Small intestine (tissue), 7 donors: ENCODE measurements at regions not wholly inside any gene's neighbourhood (a gene's known extent, or its start where the extent isn't known, plus 50 kb on each side); places are given as distances from the start of the nearest gene placed in this dataset.
"Not testable (repeated sequence)": the region's sequence is repeated elsewhere in the genome, so short reads cannot be mapped to it uniquely, and the experiment has no call there.

Experiments
- DNase-seq, 2 donors: peaks; one replicate each; pipeline versions ENCODE4 v3.0.0 to v3.0.0-alpha.2; 2013
- FAIRE-seq: peaks from 2 replicates; lab custom pipeline; 2012; peaks lifted over from hg19 to GRCh38; lab: Jason Lieb, UNC
- H3K27ac ChIP-seq, 3 donors: one replicate each; pipeline ENCODE4 v1.5.1; 2013; ENCODE audit warnings: low read length in 2 of 3, mild to moderate bottlenecking in 2 of 3, control low read depth in 1 of 3, inconsistent platforms in 1 of 3, low read depth in 1 of 3, moderate library complexity in 1 of 3
- H3K27me3 ChIP-seq, 3 donors: one replicate each; pipeline ENCODE4 v1.6.1; 2013; ENCODE audit warnings: low read length in 3 of 3, inconsistent platforms in 1 of 3; ENCODE audit not compliant: control insufficient read depth in 3 of 3, insufficient read depth in 3 of 3
- H3K36me3 ChIP-seq, 3 donors: one replicate each; pipeline ENCODE4 v1.6.1; 2013; ENCODE audit warnings: low read length in 3 of 3, inconsistent platforms in 1 of 3, low read depth in 1 of 3, mild to moderate bottlenecking in 1 of 3, moderate library complexity in 1 of 3; ENCODE audit not compliant: control insufficient read depth in 3 of 3, insufficient read depth in 2 of 3
- H3K4me1 ChIP-seq, 3 donors: one replicate each; pipeline ENCODE4 v1.6.1; 2013; ENCODE audit warnings: low read length in 2 of 3, inconsistent platforms in 1 of 3, low read depth in 1 of 3, mild to moderate bottlenecking in 1 of 3, moderate library complexity in 1 of 3; ENCODE audit not compliant: control insufficient read depth in 3 of 3, insufficient read depth in 2 of 3
- H3K4me3 ChIP-seq, 3 donors: one replicate each; pipeline ENCODE4 v1.5.1; 2013; ENCODE audit warnings: low read length in 3 of 3, control low read depth in 1 of 3, inconsistent platforms in 1 of 3, low read depth in 1 of 3, mild to moderate bottlenecking in 1 of 3, moderate library complexity in 1 of 3
- H3K9me3 ChIP-seq, 2 donors: one replicate each; pipeline ENCODE4 v1.6.1; 2013; ENCODE audit warnings: low read depth in 1 of 2, low read length in 1 of 2; ENCODE audit not compliant: control insufficient read depth in 2 of 2, insufficient read depth in 1 of 2
- WGBS, 3 donors: extraction: QIAGEN DNeasy Blood & Tissue Kit; methylation state at CpG; one replicate each; pipeline ENCODE4 v1.1.7; 2013; 5-methylcytosine and 5-hydroxymethylcytosine counted together
- donor health status: healthy with polysubstance abuse.
- donor health status: control.
- donor health status: control.
- donor health status: Bipolar disorder and iron deficiency.
- donor health status: healthy.

DNA sequence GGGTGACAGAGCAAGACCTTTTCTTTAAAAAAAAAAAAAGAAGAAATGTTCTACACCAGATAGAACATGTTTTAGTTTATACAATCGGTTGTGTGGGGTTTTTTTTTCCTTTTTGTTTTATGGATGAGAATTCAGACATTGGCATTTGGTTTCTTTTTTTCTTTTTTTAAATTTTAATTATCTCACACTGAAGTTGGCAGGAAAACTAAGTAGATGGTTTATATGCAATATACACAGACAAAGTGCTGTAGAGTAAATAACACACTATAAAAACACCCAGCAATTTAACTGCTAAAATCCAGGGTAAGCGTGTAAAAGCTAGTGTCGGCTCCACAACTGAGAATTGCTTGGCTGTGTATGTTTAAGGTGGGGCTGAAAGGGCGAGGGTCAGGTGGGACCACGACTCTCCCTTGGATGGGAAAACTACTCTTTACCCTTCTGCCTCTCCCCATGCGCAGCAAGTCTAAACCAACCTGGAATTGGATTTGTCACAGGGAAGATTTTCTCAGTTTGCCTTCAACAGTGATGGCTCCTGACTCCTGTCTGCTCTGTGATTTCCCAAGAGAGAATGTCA is 147.1 kb upstream of the MARCKS start:
- H3K27me3 ChIP-seq, result no peaks in the 10 kb centered on the region
- 25 to 53% (median 47%) methylated on average over 6 of the region's 6 CpGs for WGBS, 3 donors
- peak in 1 of 2 donors; percentile 31 for DNase-seq
- H3K9me3 ChIP-seq, result no peaks in the 10 kb centered on the region
- H3K4me3 ChIP-seq, result no peak overlapping the region
- no peak overlapping the region for H3K27ac ChIP-seq
- H3K4me1 ChIP-seq, result no peaks in the 10 kb centered on the region
- no peak for FAIRE-seq
- no peaks in the 10 kb centered on the region for H3K36me3 ChIP-seq

DNA sequence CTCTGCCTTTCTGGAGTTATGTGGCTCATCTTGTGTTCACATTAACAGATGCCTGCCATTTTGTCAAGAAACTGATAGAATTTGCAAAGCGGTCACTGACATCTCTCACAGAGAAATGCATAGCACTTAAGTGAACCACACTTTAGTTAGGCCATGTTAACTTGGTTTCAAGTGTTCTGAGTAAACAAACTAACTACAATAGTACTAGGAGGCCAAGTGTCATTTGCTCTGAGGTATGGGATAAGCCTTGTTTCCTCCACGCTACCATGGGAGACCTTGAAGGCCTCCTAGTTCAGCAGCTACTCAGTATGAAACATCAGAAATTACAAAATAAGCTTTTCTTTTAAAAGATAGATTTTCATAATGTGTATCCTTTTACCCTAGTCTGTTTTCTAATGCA is 143.5 kb upstream of the MARCKS start:
- Histone ChIP-seq H3K4me1 (no peaks in the 10 kb centered on the region), H3K9me3 (no peaks in the 10 kb centered on the region), H3K36me3 (no peaks in the 10 kb centered on the region), H3K27me3 (no peaks in the 10 kb centered on the region), H3K4me3 (no peak overlapping the region), H3K27ac (no peak overlapping the region)
- no peak for DNase-seq
- WGBS, 3 donors, result 87 to 91% (median 90%) methylated on average over 2 of the region's 2 CpGs
- FAIRE-seq, result no peak

DNA sequence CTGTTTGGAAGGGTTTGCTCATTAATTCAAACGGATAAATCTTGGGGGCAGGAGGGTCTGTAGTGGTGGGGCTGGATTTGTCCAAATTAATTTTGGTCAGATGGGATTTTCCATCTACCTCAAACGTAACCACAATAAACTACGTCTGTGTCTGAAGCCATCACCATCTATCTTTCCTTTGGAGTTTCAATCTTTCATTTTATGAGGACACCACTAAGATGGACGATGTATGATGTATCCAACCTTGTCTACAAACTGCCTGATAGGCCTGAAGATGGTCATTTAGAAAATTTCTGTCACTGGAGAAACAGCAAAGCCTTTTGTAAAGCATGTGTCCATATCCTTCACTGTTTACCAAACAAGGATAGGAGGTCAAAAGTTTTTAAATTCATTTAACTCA is 138.6 kb upstream of the MARCKS start:
- no peaks in the 10 kb centered on the region for H3K27me3 ChIP-seq
- DNase-seq (peak in 1 of 2 donors; percentile 11), FAIRE-seq (no peak)
- 60 to 75% (median 61%) methylated on average over 4 of the region's 4 CpGs for WGBS, 3 donors
- no peaks in the 10 kb centered on the region for H3K36me3 ChIP-seq
- H3K4me1 ChIP-seq, result no peaks in the 10 kb centered on the region
- no peak overlapping the region for H3K27ac ChIP-seq
- no peak overlapping the region for H3K4me3 ChIP-seq
- H3K9me3 ChIP-seq, result no peaks in the 10 kb centered on the region

- Histone ChIP-seq H3K9me3 (no peaks in the 10 kb centered on the region), H3K4me3 (no peak overlapping the region), H3K36me3 (no peaks in the 10 kb centered on the region), H3K4me1 (no peaks in the 10 kb centered on the region), H3K27me3 (no peaks in the 10 kb centered on the region), H3K27ac (no peak overlapping the region)
- DNase-seq (peak; percentile 90 to 93), FAIRE-seq (no peak)
- 7 to 65% (median 56%) methylated on average over 2 of the region's 2 CpGs for WGBS, 3 donors
These were observed 138.1 kb upstream of the MARCKS start for GRCh38 chr6:113719064-113719463.

GRCh38 chr6:113719545-113719944 is 137.6 kb upstream of the MARCKS start:
- Histone ChIP-seq H3K9me3 (no peaks in the 10 kb centered on the region), H3K36me3 (no peaks in the 10 kb centered on the region), H3K27ac (no peak overlapping the region), H3K4me1 (no peaks in the 10 kb centered on the region), H3K4me3 (no peak overlapping the region), H3K27me3 (no peaks in the 10 kb centered on the region)
- 90 to 98% (median 96%) methylated on average over 4 of the region's 4 CpGs for WGBS, 3 donors
- no peak for DNase-seq
- FAIRE-seq, result no peak

DNA sequence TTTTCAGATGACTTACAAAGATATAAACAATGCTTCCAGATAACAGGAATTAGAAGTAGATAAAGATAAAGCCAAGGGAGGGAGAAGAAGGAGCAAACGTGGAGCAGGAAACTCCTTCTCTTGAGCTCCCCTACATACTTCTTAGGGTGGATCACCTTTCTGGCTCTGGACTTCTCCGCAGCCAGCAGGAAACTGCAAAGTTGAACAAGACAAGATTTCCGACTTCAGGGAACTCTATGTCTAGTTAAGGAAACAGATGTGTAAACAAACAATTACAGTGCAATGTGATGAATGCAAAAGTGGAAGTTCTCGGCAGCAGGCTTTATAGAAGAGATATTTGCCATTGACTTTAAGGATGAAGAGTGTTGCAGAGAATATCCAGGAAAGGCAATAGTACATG is 134.0 kb upstream of the MARCKS start:
- H3K36me3 ChIP-seq, result no peaks in the 10 kb centered on the region
- FAIRE-seq (no peak), DNase-seq (peak in 1 of 2 donors; percentile 8)
- no peaks in the 10 kb centered on the region for H3K27me3 ChIP-seq
- H3K4me3 ChIP-seq, result no peak overlapping the region
- no peaks in the 10 kb centered on the region for H3K4me1 ChIP-seq
- no peaks in the 10 kb centered on the region for H3K9me3 ChIP-seq
- WGBS, 3 donors, result 33 to 46% (median 41%) methylated on average over 4 of the region's 4 CpGs
- H3K27ac ChIP-seq, result no peak overlapping the region

- not testable (repeated sequence) for H3K27ac ChIP-seq, H3K36me3 ChIP-seq, FAIRE-seq, H3K9me3 ChIP-seq, DNase-seq, H3K4me1 ChIP-seq, H3K27me3 ChIP-seq, H3K4me3 ChIP-seq
- 92 to 100% (median 96%) methylated on average over 1 to 2 of the region's 2 CpGs for WGBS, 3 donors
These were observed 132.2 kb upstream of the MARCKS start for GRCh38 chr6:113724927-113725326.

DNA sequence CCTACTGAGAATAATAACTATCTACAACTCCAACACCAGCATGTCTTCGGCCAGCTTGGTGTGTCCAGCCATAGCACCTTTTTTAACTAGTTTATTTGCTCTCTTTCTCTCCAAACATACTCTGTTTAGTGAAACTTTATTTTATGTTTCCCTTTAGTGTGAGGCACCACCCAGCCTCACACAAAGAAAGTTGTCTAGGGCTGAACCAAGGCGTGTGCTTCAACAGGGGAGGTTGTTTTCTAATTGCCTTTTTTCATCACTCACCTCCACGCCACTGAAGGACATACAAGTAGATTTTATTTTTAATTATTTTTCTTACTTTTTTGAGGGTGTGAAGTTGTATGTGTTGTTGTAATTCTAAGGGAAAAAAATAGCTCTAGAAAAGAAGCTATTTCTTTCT is 125.6 kb upstream of the MARCKS start:
- Histone ChIP-seq H3K36me3 (no peaks in the 10 kb centered on the region), H3K9me3 (no peaks in the 10 kb centered on the region), H3K27ac (no peak overlapping the region), H3K27me3 (no peaks in the 10 kb centered on the region), H3K4me3 (no peak overlapping the region), H3K4me1 (no peaks in the 10 kb centered on the region)
- FAIRE-seq (no peak), DNase-seq (peak; percentile 15 to 23)
- 47 to 81% (median 54%) methylated on average over 3 of the region's 3 CpGs for WGBS, 3 donors

DNA sequence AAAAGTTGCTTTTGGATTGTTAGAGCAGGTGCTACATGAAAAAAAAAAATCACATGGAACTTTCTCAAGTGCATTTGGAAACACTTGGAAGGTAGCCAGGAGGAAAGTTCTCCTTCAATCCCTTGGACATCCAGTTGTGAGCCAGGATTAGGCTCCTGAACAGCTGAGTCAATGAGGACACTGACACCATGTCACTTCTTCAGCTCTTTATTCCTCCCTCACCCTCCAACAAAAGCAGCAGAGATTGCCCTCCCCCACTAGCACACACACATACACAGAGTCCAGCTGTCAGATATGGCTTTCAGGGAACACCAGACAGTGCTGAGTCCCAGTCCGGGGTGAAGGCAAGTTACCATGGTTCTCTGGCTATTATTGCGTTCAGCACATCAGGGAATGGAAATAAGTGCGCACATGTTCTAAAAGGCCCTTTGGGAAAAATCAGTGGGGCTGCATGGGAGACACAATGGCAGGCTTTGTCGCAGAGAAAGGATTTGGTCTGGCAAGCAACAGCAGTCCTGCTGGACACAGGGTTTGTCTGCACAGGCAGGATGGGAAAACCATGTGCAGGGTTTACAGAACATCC is 124.7 kb upstream of the MARCKS start:
- no peak for FAIRE-seq
- H3K9me3 ChIP-seq, result no peaks in the 10 kb centered on the region
- H3K27ac ChIP-seq, result no peak overlapping the region
- H3K4me1 ChIP-seq, result no peaks in the 10 kb centered on the region
- no peaks in the 10 kb centered on the region for H3K27me3 ChIP-seq
- DNase-seq, result peak; percentile 28 to 43
- 36 to 57% (median 41%) methylated on average over 4 of the region's 4 CpGs for WGBS, 3 donors
- no peak overlapping the region for H3K4me3 ChIP-seq
- H3K36me3 ChIP-seq, result no peaks in the 10 kb centered on the region
